HG02981 (cell line): ENCODE measurements at regions not wholly inside any gene's neighbourhood (a gene's known extent, or its start where the extent isn't known, plus 50 kb on each side); places are given as distances from the start of the nearest gene placed in this dataset.

Experiments
- ATAC-seq: cut with Tn5 transposase; IDR thresholded peaks from one replicate; pipeline ENCODE4 v1.9.1; 2021; ENCODE audit warnings: mild to moderate bottlenecking, moderate library complexity; ENCODE audit not compliant: unreplicated experiment

DNA sequence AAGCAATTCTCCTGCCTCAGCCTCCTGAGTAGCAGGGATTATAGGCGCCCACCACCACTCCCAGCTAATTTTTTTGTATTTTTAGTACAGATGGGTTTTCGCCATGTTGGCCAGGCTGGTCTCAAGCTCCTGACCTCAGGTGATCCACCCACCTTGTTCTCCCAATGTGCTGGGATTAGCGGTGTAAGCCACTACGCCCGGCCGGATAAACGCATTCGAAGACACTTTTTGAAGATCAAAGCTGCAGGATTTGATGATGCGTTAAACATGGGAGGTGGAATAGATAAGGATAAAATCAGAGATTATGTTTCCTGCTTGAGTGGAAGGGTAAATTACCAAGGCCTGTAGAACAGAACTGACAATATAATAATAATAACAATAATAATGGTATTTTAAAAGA lies 389.4 kb upstream of the POU3F1 start:
- ATAC-seq, result no peak

DNA sequence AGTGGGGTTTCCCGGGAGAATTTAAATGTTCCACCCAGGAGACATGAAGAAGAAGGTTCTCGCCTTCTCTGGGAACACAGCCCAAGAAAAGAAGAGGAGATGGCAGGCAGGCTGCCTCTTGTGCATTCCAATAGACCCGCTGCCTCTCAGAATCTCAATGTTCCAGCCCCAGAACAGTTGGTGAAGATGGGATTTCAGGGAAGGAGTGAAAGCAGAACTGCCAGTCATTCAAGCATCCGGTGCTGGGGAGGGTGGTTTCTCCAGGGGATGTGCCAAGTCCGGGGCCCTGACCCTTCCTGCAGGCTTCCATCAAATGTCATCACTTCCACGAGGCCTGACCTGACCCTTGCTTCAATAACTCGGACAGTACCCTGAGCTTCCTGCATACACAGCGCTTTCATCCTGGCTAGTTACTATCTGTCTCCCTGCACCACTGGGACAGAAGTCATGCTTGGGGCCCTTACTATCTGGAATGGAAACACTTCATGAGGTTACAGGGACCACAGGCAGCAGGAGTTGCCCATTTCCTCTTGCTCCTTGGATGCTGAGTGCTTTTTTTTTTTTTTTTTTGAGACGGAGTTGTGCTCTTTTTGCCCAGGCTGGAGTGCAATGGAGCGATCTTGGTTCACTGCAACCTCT lies 386.6 kb upstream of the POU3F1 start:
- ATAC-seq, result no peak

DNA sequence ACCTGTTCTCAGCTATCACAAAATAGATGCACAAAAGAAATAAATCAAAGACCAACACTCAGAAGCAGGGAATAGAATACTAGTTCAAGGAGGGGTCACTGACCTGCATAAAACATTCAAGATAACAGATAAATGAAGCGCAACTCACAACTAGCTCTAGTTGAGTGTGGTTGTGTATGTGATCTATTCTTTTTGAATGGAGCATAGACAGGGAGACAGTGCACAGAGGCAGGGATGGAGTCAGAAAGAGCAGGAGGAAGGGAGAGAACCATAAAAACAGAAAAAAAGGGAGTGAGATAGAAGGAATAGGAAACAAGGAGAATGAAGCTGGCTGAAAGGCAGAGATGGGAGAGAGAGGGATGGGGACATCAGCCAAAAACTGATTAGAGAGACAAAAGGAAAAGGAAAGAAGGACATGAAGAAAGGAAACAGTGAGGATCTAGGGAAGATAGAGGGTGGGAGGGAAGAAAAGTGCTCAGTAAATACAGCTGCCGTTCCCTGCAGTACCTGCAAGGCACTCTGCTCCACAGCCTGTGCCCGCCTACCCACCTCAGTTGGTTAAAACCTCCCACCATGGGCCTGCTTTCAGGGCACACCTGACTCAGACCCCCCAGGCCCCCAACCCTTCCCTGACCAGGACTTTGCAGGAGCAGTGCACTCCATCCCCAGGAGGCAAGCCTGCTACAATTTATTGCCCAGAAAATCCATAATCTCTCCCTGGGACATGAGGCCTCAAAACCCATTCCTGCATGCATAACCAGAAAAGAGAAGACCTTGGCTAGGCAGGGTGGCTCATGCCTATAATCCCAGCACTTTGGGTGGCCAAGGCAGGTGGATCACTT lies 385.2 kb upstream of the POU3F1 start:
- no peak for ATAC-seq

DNA sequence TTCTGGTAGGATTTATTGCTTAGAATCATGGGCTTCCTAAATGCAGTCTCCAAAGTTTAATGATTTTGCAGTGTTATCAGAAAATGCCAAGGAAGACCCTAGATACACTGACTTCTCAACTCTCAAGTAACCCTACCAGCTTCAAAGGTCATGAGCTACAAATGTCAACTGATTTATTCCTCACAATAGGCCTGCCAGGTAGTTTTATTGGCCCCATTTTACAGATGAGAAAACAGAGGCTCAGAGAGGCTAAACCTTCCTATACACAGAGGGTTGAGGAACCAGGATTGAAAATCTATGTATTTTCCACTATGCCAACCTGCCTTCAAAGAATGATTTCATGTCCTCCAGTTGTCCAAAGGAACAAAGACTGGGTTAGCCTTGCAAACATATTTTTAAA lies 384.4 kb upstream of the POU3F1 start:
- no peak for ATAC-seq

DNA sequence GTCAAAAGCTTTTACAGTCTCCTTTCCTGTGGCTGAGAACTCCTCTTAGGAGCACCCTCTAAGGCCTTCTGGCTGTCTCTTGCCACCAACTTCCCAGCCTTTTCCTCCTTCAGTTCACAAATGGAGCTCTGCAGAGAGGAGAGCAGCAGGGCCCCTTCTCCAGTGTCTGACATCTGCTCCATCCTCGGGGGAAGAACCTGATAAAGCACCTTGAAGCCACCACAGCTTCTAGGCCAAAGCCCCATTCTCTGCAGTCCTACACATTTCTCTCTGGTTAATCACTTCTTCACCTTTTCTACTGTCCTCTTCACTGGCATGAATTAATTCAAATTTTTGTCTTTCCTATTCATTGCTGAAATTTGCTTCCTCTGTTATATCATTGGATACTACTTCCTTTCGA lies 378.1 kb upstream of the POU3F1 start:
- ATAC-seq, result no peak

DNA sequence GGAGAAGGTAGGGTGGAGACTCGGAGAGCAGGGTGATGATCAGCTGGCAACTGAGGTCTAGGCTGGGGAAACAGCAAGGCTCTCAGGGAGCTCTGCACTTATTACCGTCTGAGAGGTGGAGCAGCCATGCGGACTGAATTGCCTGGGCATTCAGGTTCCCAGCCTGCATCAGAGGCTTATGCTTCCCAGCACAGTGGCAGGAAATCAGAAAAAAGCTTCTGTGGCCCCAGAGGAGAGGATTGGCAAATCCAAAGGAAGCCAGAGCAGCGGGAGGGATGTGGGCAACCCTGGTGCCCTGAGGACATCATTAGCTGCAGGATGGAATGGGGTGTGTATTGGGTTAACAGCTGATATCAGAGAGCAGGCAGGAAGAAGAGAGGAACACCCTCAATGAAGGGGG lies 374.1 kb upstream of the POU3F1 start:
- ATAC-seq, result no peak

DNA sequence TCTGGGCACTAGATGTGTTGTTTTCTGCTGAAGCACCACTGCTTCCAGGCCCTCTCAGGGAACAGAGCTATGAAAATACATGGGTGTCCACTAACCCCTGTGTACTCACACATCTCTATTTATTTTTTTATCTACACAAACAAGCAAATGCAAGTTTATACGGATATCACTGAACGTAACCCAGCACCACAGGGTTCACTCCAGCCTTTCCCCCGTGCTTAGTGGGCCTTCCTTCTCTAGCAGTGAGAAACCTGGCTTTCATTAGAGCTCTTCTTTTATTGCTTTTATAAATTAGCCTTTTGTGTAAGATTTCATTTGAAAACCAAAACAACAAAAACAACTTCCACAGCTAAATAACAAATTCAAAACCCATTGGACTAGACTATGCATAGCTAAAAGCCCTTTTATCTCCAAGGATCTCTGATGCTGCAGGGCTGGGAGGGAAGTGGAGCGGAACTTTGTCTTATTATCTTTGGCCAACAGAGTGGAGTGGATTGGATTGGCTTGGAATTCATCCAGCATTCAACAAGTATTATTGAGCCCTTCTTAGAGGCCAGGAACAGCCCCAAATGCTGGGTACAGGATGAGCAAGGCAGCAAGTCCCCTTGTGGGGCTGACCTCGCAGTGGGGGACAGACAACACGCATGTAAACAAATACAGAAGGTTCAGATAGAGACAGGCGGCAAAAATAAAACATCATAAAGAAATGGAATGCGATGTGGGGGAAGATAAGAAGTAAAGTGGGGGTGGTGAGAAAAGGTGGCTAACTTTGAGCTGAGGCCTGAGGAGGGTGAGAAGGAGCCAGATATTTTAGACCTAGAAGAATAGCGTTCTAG lies 371.8 kb upstream of the POU3F1 start:
- no peak for ATAC-seq

DNA sequence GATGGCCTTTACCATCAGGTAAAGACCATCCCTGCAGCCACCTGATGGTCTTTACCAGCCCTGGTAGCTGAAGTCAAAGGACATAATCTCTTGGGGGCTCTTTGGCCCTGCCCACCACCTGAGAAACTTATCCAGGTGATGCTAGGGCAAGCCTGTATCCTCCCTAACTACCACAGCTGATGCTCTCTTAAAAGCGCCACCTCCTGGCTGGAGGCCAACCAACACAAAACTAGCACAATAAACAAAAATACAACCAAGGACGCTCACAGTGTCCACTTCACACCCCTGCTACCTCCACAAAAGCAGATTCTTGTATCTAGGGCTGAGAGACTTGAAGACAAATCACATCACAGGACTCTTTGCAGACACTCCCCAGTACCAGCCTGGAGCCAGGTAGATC lies 357.1 kb upstream of the POU3F1 start:
- no peak for ATAC-seq

DNA sequence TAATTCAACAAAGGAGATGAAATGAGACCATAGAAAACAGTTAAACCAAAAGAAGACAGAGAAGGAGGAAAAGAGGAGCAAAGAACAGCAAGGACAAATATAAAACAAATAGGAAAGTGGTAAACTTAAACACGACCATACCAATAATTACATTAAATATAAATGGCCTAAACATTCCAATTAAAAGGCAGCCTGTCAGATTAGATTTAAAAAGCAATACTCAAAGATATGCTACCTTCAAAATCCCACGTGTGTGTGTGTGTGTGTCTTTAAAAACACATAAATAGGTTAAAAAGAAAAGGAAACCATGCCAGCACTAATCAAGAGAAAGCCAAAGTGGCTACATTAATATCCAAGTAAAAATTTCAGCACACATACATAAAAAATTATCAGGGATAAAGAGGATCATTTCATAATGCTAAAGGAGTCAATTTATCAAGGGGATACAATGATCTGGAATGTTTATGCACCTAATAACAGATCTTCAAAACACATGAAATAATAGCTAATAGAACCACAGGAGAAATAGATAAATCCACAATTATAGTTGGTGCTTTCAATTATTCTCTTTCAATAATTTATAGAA lies 355.7 kb upstream of the POU3F1 start:
- no peak for ATAC-seq

DNA sequence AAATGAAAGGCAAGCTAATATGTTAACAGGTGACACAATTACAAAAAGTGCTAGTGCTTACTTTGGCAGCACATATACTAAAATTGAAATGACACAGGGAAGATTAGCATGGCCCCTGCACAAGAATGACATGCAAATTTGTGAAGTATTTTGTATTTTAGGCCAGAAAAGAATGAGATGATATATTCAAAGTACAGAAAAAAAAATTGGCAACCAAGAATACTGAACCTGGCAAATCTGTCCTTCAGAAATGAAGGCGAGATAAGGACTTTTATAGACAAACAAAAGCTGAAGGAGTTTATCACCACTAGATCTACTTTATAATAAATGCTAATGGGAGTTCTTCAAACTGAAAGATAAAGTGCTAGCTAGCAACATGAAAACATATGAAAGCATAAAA lies 350.0 kb upstream of the POU3F1 start:
- ATAC-seq, result no peak

DNA sequence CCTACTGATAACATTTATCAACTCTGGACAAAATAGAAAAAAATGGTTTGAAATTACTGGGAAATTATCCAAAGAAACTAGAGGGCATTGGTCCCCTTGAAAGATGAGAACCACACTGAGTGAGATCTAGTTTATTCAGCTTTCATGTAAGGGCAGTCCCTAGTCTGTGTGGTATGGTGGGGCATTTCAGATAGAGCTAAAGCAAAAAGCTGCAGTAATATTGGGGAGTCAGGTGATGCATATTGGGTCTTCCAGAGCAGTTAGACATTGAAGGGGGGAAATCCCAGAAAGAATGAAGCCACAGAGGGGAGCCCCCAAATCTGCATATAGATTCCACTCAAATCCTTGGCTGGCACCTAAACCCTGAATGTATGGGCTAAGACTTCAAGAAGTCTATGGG lies 347.7 kb upstream of the POU3F1 start:
- no peak for ATAC-seq

DNA sequence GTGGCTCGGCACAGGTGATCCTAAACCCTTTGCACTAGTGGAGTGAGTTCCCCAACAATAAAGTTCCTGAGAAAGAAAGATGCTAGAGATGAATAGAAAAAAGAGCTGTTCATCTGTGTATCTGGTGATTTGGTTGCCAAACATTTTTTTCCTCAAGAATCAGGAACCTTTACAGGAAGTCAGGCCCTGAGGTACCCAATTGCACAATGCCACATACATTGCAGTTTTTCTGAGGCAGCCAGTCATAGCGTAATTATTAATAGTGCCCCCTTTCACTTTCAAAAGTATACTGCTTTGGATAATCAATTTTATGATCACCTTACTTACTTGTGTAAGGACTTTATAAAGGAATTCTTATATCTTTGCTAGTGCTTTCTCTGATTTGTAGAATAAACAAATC lies 346.3 kb upstream of the POU3F1 start:
- no peak for ATAC-seq

DNA sequence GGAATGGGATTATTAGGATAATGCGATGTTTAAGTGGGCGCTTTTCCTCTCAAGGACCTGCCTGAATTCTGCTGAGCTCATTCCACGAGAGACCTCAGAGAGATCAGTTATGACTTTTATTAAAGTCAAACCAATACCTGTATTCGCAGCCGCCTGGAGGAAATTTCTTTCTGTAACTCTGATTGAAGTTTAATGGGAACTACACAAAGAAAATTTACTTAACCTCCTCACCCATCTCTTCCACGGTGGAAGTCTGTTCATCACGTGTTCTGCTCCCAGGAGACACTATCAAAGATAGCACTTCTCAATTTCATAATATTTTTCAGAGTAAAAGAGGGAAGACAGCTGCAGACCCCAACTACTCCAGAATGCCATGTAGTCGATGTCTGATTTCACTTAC lies 334.7 kb upstream of the POU3F1 start:
- no peak for ATAC-seq

DNA sequence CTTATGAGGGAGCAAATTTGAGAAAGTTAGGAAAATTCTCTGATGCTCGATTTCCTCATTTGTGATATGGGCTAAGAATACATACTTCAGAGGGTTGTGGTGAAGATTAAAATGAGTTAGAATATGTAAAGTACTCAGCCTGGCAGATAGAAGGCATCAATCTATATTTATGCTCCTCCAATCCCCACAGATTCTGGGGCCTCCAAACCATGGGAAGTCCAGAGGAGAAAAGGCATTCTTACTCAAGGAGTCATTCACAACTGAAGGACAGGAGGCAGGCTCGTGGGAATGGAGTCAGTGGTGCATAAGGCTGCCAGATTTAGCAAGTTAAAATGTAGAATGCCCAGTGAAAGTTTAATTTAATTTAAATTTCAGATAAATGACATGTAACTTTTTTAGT lies 330.0 kb upstream of the POU3F1 start:
- ATAC-seq, result no peak

DNA sequence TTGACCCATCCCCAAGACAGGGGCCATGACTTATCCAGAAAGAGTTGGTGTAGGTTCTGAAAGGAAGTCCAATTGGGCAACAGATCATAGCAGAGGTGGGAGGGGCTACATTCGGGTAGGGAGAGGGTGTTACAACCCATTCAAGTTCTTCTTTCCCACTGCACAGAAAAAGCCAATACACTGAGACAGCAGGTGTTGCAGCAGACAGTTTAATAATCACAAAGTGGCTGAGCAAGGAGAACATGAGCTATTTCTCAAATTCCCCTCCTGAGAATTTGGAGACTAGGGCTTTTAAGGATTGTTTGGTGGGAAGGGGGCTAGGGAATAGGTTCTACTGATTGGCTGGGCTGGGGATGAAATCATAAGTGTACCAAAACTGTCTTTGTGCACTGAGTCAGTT lies 328.4 kb upstream of the POU3F1 start:
- no peak for ATAC-seq

DNA sequence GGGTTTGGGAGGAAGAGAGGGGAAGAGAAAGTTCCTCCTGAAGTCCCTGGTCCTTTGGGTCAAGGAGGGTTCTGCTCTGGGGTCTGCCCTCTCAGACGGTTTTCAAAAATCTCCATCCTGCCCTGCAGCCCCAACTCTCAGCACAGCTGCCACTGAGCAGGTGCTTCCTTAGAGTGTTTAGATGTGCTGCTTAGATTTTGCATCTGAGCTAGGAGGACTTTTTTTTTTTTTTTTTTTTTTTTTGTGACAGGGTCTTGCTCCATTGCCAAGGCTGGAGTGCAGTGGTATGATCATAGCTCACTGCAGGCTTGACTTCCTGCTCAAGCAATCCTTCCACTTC lies 324.9 kb upstream of the POU3F1 start:
- ATAC-seq, result no peak

DNA sequence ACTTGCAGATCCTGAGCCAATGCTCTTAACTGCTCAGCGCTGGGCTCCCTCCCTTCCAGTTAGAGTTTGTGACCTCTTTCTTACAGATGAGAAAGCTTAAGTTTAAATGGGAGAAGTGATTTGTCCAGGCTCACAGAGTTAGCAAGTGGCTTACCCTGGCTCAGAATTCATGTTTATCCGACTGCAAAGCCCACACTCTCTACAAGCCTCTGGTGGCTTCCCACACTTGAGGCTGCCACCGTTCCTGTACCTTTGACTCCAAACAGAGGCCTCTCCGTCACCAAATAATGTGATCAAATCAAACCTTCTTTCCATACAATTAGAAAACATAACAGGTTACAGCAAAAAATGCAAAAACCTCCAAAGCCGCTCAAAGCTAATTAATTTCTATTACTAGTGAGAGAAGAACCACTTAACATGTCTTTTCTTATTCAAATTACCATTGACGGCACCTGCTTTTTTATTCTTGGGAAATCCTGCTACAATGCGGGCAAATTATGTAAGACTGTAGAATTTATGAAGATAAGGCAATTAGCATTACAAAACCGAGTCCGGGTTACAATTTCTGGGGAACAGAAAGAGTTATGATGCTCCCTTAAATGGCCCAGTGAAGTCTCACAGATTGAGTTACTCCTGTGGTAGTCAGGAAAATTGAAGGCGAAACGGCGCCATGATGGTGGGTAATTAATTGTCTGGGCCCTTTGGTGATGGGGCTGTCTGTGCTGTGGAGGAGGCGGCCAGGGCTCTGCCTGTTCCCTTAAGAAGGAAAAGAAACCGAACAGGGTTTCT lies 324.3 kb upstream of the POU3F1 start:
- ATAC-seq, result no peak

DNA sequence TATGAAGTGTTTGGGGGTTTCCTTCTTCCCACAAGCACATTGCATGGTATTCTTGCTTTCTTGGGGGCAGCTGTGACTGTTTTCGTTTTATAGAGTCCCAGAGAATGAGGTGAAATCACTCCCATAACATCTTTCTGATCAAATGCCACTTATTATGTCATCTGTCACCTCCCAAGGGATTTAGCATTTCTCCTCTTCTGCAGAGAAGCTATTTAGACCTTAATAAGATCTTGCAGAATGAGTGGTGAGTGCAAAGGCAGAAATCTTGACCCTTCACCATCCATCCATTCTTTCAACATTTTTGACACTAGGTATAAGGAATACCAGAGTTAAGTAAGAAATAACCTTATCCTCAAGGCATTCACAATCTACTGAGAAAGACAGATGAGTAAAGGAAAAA lies 318.6 kb upstream of the POU3F1 start:
- no peak for ATAC-seq

DNA sequence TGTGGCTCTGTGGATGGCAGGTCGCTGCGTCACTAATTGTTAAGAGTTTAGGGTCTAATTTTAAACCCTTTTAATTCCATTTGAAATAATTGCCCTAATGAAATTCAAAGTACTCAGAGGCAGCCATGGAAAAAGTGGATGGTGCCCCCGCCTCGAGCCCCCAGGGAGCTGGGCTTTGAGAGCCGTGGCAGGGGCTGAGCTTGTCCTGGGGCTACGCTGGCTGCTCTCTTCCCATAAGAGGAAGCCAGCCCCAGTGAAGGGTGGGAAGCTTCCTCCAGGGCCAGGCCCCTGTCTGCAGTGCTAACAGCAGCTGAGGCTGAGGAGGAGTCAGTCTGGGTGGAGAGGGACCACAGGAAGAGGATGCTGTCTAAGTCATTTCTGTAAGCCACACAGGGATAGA lies 315.0 kb upstream of the POU3F1 start:
- ATAC-seq, result no peak

DNA sequence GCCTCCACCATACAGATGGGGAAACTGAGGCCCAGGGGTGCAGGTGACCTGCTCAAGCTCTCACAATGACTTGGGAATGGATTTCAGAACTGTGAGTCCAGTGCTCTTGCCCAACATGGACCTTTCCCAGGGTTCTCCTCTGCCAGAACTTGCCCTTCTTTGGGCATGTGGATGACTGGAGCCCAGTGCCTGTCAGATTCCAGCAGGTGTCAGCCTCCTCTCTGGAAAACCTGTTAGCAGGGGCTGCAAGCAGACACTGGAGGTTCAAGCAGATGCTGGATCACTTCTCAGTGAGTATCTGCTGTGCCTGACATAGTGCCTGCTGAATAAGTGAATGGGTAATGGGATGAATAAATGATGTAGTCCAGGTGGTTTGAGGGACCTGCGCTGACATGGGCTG lies 314.2 kb upstream of the POU3F1 start:
- ATAC-seq, result no peak

DNA sequence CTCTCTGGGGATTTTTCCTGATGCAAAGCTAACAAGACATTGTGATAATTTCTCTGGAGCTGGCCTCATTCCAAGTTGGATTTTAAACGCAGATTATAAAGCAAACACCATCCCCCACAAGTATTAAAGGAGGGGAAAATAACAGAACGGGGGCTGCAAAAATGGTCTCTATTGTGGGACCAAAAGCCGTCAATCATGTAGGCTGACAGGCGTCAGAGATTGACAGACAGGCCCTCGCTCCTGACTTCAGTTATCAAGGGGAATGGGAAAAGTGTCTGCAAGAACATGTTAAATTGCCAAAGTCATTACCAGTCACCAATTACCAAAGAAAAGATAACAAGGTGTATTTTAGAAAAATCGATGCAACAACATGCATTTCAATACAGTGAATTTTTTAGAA lies 307.4 kb upstream of the POU3F1 start:
- ATAC-seq, result no peak
